OCI-LY3 (cell line): ENCODE measurements at regions not wholly inside any gene's neighbourhood (a gene's known extent, or its start where the extent isn't known, plus 50 kb on each side); places are given as distances from the start of the nearest gene placed in this dataset.

ENCODE experiments used
- H2AFZ ChIP-seq: fragments of 200-600, 300-600 bp; shearing (Covaris generic); 2 replicates; pipeline ENCODE4 v1.6.0; 2014; ENCODE audit warnings: antibody characterized with exemption, low read depth, low read length
- H3K27ac ChIP-seq: fragments of 200-600, 300-600 bp; sonication (generic); 2 replicates; pipeline ENCODE4 v1.5.1; 2014; ENCODE audit warnings: mild to moderate bottlenecking, low read length, moderate library complexity, mixed read lengths
- H3K27me3 ChIP-seq: fragments of 200-600, 300-600 bp; sonication (generic); 2 replicates; pipeline ENCODE4 v1.6.1; 2014; ENCODE audit warnings: low read depth, low read length, mixed read lengths
- H3K36me3 ChIP-seq: fragments of 200-600, 300-600 bp; sonication (generic); replicated peaks from 2 replicates; pipeline ENCODE3; 2014; ENCODE audit warnings: low read depth, low read length, mixed read lengths
- H3K4me1 ChIP-seq: fragments of 300-600, 200-600 bp; sonication (generic); 2 replicates; pipeline ENCODE4 v1.6.1; 2014; ENCODE audit warnings: low read length, mixed read lengths
- H3K4me2 ChIP-seq: fragments of 200-600, 300-600 bp; sonication (generic); 2 replicates; pipeline ENCODE4 v1.6.1; 2014; ENCODE audit warnings: low read length, mixed read lengths
- H3K4me3 ChIP-seq: fragments of 300-600, 200-600 bp; sonication (generic); 2 replicates; pipeline ENCODE4 v1.5.1; 2014; ENCODE audit warnings: antibody characterized with exemption, mild to moderate bottlenecking, low read length, moderate library complexity
- H3K79me2 ChIP-seq: fragments of 300-600, 200-600 bp; shearing (Covaris generic); 2 replicates; pipeline ENCODE4 v1.6.1; 2014; ENCODE audit warnings: mild to moderate bottlenecking, low read length, mixed read lengths
- H3K9ac ChIP-seq: fragments of 300-600, 200-600 bp; shearing (Covaris generic); 2 replicates; pipeline ENCODE4 v1.6.0; 2014; ENCODE audit warnings: mild to moderate bottlenecking, low read length, moderate library complexity
- H3K9me3 ChIP-seq: fragments of 200-600, 300-600 bp; shearing (Covaris generic); 2 replicates; pipeline ENCODE4 v1.6.1; 2014; ENCODE audit warnings: low read length, mixed read lengths; ENCODE audit not compliant: insufficient read depth
- H4K20me1 ChIP-seq: fragments of 200-600, 300-600 bp; sonication (generic); 2 replicates; pipeline ENCODE4 v1.6.1; 2016; ENCODE audit warnings: low read length, mixed read lengths; ENCODE audit not compliant: insufficient read depth
- EZH2phosphoT487 ChIP-seq: fragments of 200-600 bp; shearing (Covaris generic); IDR thresholded peaks from 2 replicates; pipeline ENCODE4 v1.6.1; 2018; ENCODE audit warnings: antibody characterized with exemption, mixed run types, low read depth
- TF ChIP-seq, protein P1 (sequence below): fragments of 200-600, 300-600 bp; sonication (generic); IDR thresholded peaks from 2 replicates; pipeline ENCODE4 v1.5.1; 2014; ENCODE audit warnings: antibody characterized with exemption, low read length, low read depth

DNA sequence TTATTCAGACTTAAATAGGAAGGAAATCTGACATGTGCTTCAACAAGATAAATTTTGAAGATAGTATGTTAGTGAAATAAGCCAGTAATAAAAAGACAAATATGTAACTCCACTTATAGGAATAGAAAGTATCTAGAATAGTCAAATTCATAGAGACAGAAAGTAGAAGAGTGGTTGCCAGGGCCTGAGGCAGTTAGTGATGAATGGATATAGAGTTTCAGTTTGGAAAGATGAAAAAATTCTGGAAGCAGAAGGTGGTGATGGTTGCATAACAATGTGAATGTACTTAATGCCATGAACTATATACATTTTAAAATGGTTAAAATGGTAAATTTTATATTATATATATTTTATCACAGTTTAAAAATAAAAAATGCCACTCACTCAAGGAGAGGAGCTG lies 54.3 kb downstream of the HAND2 start:
- Histone ChIP-seq H4K20me1 (no peaks in the 10 kb centered on the region), H3K9ac (no peak overlapping the region), H3K4me3 (no peak overlapping the region), H2AFZ (no peak overlapping the region), H3K9me3 (no peaks in the 10 kb centered on the region), H3K4me1 (no peaks in the 10 kb centered on the region), H3K27ac (no peak overlapping the region), H3K79me2 (no peaks in the 10 kb centered on the region), H3K4me2 (no peak overlapping the region), H3K36me3 (no peaks in the 10 kb centered on the region), H3K27me3 (no peaks in the 10 kb centered on the region)
- no peak for TF ChIP-seq EZH2phosphoT487
- TF ChIP-seq, protein P1, sequence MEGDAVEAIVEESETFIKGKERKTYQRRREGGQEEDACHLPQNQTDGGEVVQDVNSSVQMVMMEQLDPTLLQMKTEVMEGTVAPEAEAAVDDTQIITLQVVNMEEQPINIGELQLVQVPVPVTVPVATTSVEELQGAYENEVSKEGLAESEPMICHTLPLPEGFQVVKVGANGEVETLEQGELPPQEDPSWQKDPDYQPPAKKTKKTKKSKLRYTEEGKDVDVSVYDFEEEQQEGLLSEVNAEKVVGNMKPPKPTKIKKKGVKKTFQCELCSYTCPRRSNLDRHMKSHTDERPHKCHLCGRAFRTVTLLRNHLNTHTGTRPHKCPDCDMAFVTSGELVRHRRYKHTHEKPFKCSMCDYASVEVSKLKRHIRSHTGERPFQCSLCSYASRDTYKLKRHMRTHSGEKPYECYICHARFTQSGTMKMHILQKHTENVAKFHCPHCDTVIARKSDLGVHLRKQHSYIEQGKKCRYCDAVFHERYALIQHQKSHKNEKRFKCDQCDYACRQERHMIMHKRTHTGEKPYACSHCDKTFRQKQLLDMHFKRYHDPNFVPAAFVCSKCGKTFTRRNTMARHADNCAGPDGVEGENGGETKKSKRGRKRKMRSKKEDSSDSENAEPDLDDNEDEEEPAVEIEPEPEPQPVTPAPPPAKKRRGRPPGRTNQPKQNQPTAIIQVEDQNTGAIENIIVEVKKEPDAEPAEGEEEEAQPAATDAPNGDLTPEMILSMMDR = no peak

DNA sequence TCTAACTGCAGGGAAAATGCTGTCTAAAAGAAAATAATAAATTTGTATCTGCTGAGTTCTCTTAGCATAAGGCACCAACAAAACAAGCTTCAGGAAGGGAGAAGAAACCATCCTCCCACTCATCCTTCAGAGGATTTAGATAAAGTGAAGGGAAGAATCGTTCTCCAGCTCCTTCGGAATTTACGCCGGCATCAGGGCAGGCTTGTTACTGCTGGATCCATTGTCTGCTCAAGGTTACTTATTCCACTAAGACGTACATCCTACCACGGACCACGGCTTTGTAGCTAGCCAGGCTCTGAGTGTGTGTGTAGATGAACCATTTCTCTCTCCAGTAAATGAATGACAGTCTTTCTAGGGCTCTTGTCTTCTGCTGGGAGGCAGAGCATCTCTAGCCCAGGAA lies 60.4 kb downstream of the HAND2 start:
- H3K36me3 ChIP-seq = no peaks in the 10 kb centered on the region
- H3K27ac ChIP-seq = no peak overlapping the region
- no peak for TF ChIP-seq EZH2phosphoT487
- H2AFZ ChIP-seq = no peak overlapping the region
- no peak overlapping the region for H3K4me3 ChIP-seq
- H3K4me2 ChIP-seq = no peak overlapping the region
- H3K79me2 ChIP-seq = no peaks in the 10 kb centered on the region
- H3K9me3 ChIP-seq = no peaks in the 10 kb centered on the region
- H4K20me1 ChIP-seq = no peaks in the 10 kb centered on the region
- no peaks in the 10 kb centered on the region for H3K27me3 ChIP-seq
- H3K9ac ChIP-seq = no peak overlapping the region
- no peaks in the 10 kb centered on the region for H3K4me1 ChIP-seq

DNA sequence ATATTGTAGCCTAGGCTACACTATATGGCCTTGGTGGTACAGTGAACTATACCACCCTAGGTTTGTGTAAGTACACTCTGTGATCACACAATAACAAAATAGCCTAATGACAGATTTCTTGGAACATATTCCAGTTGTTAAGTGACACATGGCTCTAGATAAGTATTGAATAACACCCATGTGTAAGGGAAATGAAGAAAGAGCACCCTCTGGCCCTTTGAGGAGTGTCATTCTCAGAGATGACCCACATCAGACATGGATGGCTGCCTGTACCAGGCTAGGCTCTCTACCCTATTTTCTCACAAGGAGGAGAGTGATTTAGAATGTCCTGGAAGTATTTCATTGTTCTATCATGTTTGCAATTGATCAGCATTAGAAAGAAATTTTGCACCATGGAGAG lies 61.7 kb downstream of the HAND2 start:
- no peaks in the 10 kb centered on the region for H3K36me3 ChIP-seq
- no peak for TF ChIP-seq EZH2phosphoT487
- TF ChIP-seq, protein P1 = no peak
- no peak overlapping the region for H3K27ac ChIP-seq
- no peaks in the 10 kb centered on the region for H4K20me1 ChIP-seq
- H3K4me2 ChIP-seq = no peak overlapping the region
- H3K9me3 ChIP-seq = no peaks in the 10 kb centered on the region
- no peak overlapping the region for H2AFZ ChIP-seq
- H3K79me2 ChIP-seq = no peaks in the 10 kb centered on the region
- H3K4me1 ChIP-seq = no peaks in the 10 kb centered on the region
- no peaks in the 10 kb centered on the region for H3K27me3 ChIP-seq
- H3K4me3 ChIP-seq = no peak overlapping the region
- no peak overlapping the region for H3K9ac ChIP-seq

DNA sequence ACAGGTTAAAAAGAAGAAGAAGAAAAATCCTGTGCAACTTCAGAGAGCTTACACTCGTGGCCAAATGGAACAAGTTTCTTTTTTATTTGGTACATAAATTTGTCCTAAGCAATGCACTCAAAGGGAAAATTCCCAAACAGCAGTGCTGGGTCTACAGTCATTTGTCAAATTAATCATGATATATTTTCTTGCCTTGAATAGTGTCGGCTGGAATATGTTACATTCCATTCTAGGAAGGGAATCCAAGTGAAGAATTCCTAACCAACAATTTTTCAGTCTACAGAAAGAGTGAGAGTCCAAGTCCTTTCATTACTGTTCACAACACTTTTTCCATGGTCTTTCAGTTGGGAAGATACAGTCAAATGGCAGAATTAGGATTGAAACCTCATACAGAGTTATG lies 63.9 kb downstream of the HAND2 start:
- no peak overlapping the region for H3K27ac ChIP-seq

More for the DNA sequence above, 63.9 kb downstream of the HAND2 start:
- TF ChIP-seq, protein P1 = no peak
- no peak for TF ChIP-seq EZH2phosphoT487
- H3K79me2 ChIP-seq = no peaks in the 10 kb centered on the region
- no peaks in the 10 kb centered on the region for H3K9me3 ChIP-seq
- H3K4me3 ChIP-seq = no peak overlapping the region
- H3K36me3 ChIP-seq = no peaks in the 10 kb centered on the region
- no peaks in the 10 kb centered on the region for H3K4me1 ChIP-seq
- no peak overlapping the region for H3K4me2 ChIP-seq
- no peaks in the 10 kb centered on the region for H4K20me1 ChIP-seq
- no peaks in the 10 kb centered on the region for H3K27me3 ChIP-seq
- H2AFZ ChIP-seq = no peak overlapping the region
- no peak overlapping the region for H3K9ac ChIP-seq
